ENCODE measurements at regions not wholly inside any gene's neighbourhood (a gene's known extent, or its start where the extent isn't known, plus 50 kb on each side); places are given as distances from the start of the nearest gene placed in this dataset.

DNA sequence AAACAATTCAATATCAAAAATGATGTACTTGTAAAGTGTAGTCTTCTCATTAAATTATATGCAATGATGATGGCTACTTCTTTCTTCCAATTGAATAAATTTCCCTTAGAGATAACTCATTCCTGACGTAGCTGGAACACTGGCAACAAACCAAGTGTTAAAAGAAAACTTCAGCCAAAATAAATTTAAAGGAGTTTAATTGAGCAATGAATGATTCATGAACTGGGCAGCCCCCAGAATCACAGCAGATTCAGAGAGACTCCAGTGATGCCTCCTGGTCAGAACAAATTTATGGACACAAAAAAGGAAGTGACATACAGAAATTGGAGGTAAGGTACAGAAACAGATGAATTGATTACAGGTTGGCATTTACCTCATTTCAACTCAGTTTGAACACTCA, 276.5 kb downstream of the DSC3 start:
- Histone ChIP-seq H4K8ac (ENCODE audit: extremely low read depth, insufficient read depth, low read length) (no peak overlapping the region), H2AFZ (ENCODE audit: low read length) (no peak overlapping the region), H3K18ac (ENCODE audit: extremely low read depth, low read length) (no peak overlapping the region), H3K79me1 (ENCODE audit: low read depth, low read length) (no peaks in the 10 kb centered on the region), H4K5ac (ENCODE audit: insufficient read length, low read depth, low read length) (no peak overlapping the region), H3K27me3 (replicated peaks in 1 of 4; ENCODE audit: control insufficient read depth in 3 of 4, extremely low read depth in 1 of 4, insufficient read depth in 3 of 4, low read length in 3 of 4) (peaks cover 0 to 16% (median 4%) of the 10 kb centered on the region in 4 experiments; a peak in 5 of 7 replicates), H2BK120ac (replicated peaks; ENCODE audit: low read depth, low read length) (no peak overlapping the region), H3K4me3 (ENCODE audit: extremely low read depth in 1 of 4, insufficient read depth in 2 of 4, low read depth in 3 of 4, low read length in 4 of 4) (no peak overlapping the region), H2BK15ac (ENCODE audit: low read length) (no peak overlapping the region), H3K23ac (ENCODE audit: insufficient read length) (no peak overlapping the region), H3K9ac (replicated peaks in 1 of 4; ENCODE audit: extremely low read depth in 1 of 4, low read depth in 3 of 4, low read length in 3 of 4) (no peak overlapping the region), H3K4me2 (ENCODE audit: insufficient read depth in 1 of 2, low read depth in 2 of 2, low read length in 2 of 2) (no peak overlapping the region), H3K14ac (ENCODE audit: insufficient read length) (no peak overlapping the region), H2BK5ac (ENCODE audit: low read depth, low read length) (no peak overlapping the region; the same call in 1 of the 2 replicates), H3K27ac (ENCODE audit: low read depth, low read length) (no peak overlapping the region), H3K56ac (replicated peaks; ENCODE audit: insufficient read length, low read depth, low read length) (no peak overlapping the region), H3K79me2 (ENCODE audit: control insufficient read depth in 1 of 2, insufficient read depth in 2 of 2, low read length in 2 of 2) (no peaks in the 10 kb centered on the region), H3K4me1 (replicated peaks in 1 of 4; ENCODE audit: control insufficient read depth in 3 of 4, insufficient read depth in 4 of 4, low read length in 3 of 4) (peaks cover 0 to 6% (median 1%) of the 10 kb centered on the region in 4 experiments; a peak in 4 of 7 replicates), H3K4ac (replicated peaks; ENCODE audit: insufficient read length, low read depth, low read length) (no peak overlapping the region), H4K20me1 (replicated peaks in 1 of 2; ENCODE audit: control insufficient read depth in 1 of 2, insufficient read depth in 2 of 2, low read length in 2 of 2) (no peaks in the 10 kb centered on the region), H2BK12ac (ENCODE audit: low read depth, low read length) (no peak overlapping the region), H2BK20ac (ENCODE audit: low read length) (no peak overlapping the region), H3K36me3 (ENCODE audit: control insufficient read depth in 2 of 4, insufficient read depth in 4 of 4, low read length in 3 of 4) (no peaks in the 10 kb centered on the region; a peak in 1 of 8 replicates), H2AK5ac (ENCODE audit: low read depth, low read length) (no peak overlapping the region), H3K9me3 (ENCODE audit: insufficient read depth in 2 of 2, low read depth in 1 of 2, low read length in 1 of 2) (peaks cover 2 to 4% of the 10 kb centered on the region in 2 experiments; a peak in 1 of 4 replicates), H4K91ac (replicated peaks; ENCODE audit: insufficient read length, low read length) (no peak overlapping the region), H3K23me2 (ENCODE audit: low read depth, low read length) (no peaks in the 10 kb centered on the region)
- CTCF ChIA-PET (ENCODE audit: partially characterized antibody) = interaction anchor here (1.3 kb wide), 1 partner anchor 124 kb away, joined by 3 read pairs; no protein-coding TSS in a partner anchor
- DNase-seq (ENCODE audit: low read depth in 1 of 2, low spot score in 2 of 2) (no peak), FAIRE-seq (no peak)
- 92% methylated on average over 1 of the region's 1 CpG; no CpG with 5 or more reads in 1 of the 2 experiments for WGBS, 2 experiments (ENCODE audit: extremely low coverage in 1 of 2, insufficient coverage in 1 of 2, insufficient read length in 1 of 2, insufficient replicate concordance in 2 of 2, low coverage in 1 of 2, low lambda C conversion rate in 2 of 2, missing lambda C conversion rate in 1 of 2)
- TF ChIP-seq, protein P1, sequence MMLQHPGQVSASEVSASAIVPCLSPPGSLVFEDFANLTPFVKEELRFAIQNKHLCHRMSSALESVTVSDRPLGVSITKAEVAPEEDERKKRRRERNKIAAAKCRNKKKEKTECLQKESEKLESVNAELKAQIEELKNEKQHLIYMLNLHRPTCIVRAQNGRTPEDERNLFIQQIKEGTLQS (IDR thresholded peaks at IDR 0.05; ENCODE audit: insufficient read depth, low read depth, low read length) = no peak
- TF ChIP-seq KDM1A (IDR thresholded peaks at IDR 0.05; ENCODE audit: borderline replicate concordance, low read length) (no peak), SP4 (IDR thresholded peaks at IDR 0.05; ENCODE audit: low read length) (no peak), SRF (IDR thresholded peaks at IDR 0.05; ENCODE audit: low read depth, low read length) (no peak), MAFK (IDR thresholded peaks at IDR 0.05; ENCODE audit: low read depth, low read length) (no peak), RFX5 (IDR thresholded peaks at IDR 0.05; ENCODE audit: borderline replicate concordance, low read depth, low read length) (no peak), CHD1 (IDR thresholded peaks at IDR 0.05; ENCODE audit: low read depth, low read length) (no peak), TAF7 (optimal IDR thresholded peaks at IDR 0.05; ENCODE audit: borderline replicate concordance, low read depth, low read length) (no peak)
- POLR2A ChIA-PET (ENCODE audit: partially characterized antibody) = no interaction called here
